ENCODE measurements at regions not wholly inside any gene's neighbourhood (a gene's known extent, or its start where the extent isn't known, plus 50 kb on each side); places are given as distances from the start of the nearest gene placed in this dataset.
"Not testable (repeated sequence)": the region's sequence is repeated elsewhere in the genome, so short reads cannot be mapped to it uniquely, and the experiment has no call there.

- intact Hi-C loops (cut with DNase I); DNase-seq (ENCODE audit: low spot score): not testable (repeated sequence)
Observed at GRCh38 chr1:80523071-80523470, 1277.7 kb upstream of the ADGRL2 start.

GRCh38 chr1:80520949-80521348, 1279.8 kb upstream of the ADGRL2 start:
- intact Hi-C loops (cut with DNase I) = no loop called here

GRCh38 chr1:80517062-80517461, 1283.7 kb upstream of the ADGRL2 start:
- intact Hi-C loops (cut with DNase I) = no loop called here
- no peak for DNase-seq (ENCODE audit: low spot score)

More at GRCh38 chr1:80520949-80521348, 1279.8 kb upstream of the ADGRL2 start:
- DNase-seq (ENCODE audit: low spot score) = no peak

- intact Hi-C loops (cut with DNase I) = no loop called here
- no peak for DNase-seq (ENCODE audit: low spot score)
Observed at GRCh38 chr1:80509965-80510522, 1290.7 kb upstream of the ADGRL2 start.

GRCh38 chr1:80506216-80506615, 1294.5 kb upstream of the ADGRL2 start:
- intact Hi-C loops (cut with DNase I) = no loop called here
- no peak for DNase-seq (ENCODE audit: low spot score)

- intact Hi-C loops (cut with DNase I) = no loop called here
- DNase-seq (ENCODE audit: low spot score) = no peak
Observed at GRCh38 chr1:80498673-80499072, 1302.1 kb upstream of the ADGRL2 start.

GRCh38 chr1:80495806-80496205, 1304.9 kb upstream of the ADGRL2 start:
- intact Hi-C loops (cut with DNase I) = no loop called here
- no peak for DNase-seq (ENCODE audit: low spot score)

GRCh38 chr1:80472145-80472544, 1328.6 kb upstream of the ADGRL2 start:
- intact Hi-C loops (cut with DNase I) = no loop called here
- DNase-seq (ENCODE audit: low spot score) = no peak

- intact Hi-C loops (cut with DNase I) = no loop called here
- DNase-seq (ENCODE audit: low spot score) = no peak
Observed at GRCh38 chr1:80468356-80468755, 1332.4 kb upstream of the ADGRL2 start.

- intact Hi-C loops (cut with DNase I) = no loop called here
- no peak for DNase-seq (ENCODE audit: low spot score)
Observed at GRCh38 chr1:80462006-80462405, 1338.7 kb upstream of the ADGRL2 start.

- intact Hi-C loops (cut with DNase I) = no loop called here
- no peak for DNase-seq (ENCODE audit: low spot score)
Observed at GRCh38 chr1:80457409-80457808, 1343.3 kb upstream of the ADGRL2 start.

GRCh38 chr1:80453775-80454174, 1347.0 kb upstream of the ADGRL2 start:
- intact Hi-C loops (cut with DNase I) = no loop called here
- no peak for DNase-seq (ENCODE audit: low spot score)

GRCh38 chr1:80450711-80451110, 1350.0 kb upstream of the ADGRL2 start:
- intact Hi-C loops (cut with DNase I) = no loop called here
- no peak for DNase-seq (ENCODE audit: low spot score)

- no peak for DNase-seq (ENCODE audit: low spot score)
- intact Hi-C loops (cut with DNase I) = no loop called here
Observed at GRCh38 chr1:80448081-80448480, 1352.7 kb upstream of the ADGRL2 start.

- no peak for DNase-seq (ENCODE audit: low spot score)
- intact Hi-C loops (cut with DNase I) = no loop called here
Observed at GRCh38 chr1:80447526-80447925, 1353.2 kb upstream of the ADGRL2 start.

GRCh38 chr1:80445033-80445432, 1355.7 kb upstream of the ADGRL2 start:
- DNase-seq (ENCODE audit: low spot score) = no peak
- intact Hi-C loops (cut with DNase I) = no loop called here

- no peak for DNase-seq (ENCODE audit: low spot score)
- intact Hi-C loops (cut with DNase I) = no loop called here
Observed at GRCh38 chr1:80444171-80444570, 1356.6 kb upstream of the ADGRL2 start.

GRCh38 chr1:80441664-80442063, 1359.1 kb upstream of the ADGRL2 start:
- DNase-seq (ENCODE audit: low spot score) = no peak
- intact Hi-C loops (cut with DNase I) = no loop called here

- intact Hi-C loops (cut with DNase I) = no loop called here
- DNase-seq (ENCODE audit: low spot score) = no peak
Observed at GRCh38 chr1:80436851-80437250, 1363.9 kb upstream of the ADGRL2 start.

- DNase-seq (ENCODE audit: low spot score) = no peak
- intact Hi-C loops (cut with DNase I) = no loop called here
Observed at GRCh38 chr1:80427881-80428280, 1372.9 kb upstream of the ADGRL2 start.

- intact Hi-C loops (cut with DNase I) = no loop called here
Observed at GRCh38 chr1:80424249-80424648, 1376.5 kb upstream of the ADGRL2 start.

GRCh38 chr1:80418134-80418533, 1382.6 kb upstream of the ADGRL2 start:
- no peak for DNase-seq (ENCODE audit: low spot score)
- intact Hi-C loops (cut with DNase I) = no loop called here

More at GRCh38 chr1:80424249-80424648, 1376.5 kb upstream of the ADGRL2 start:
- no peak for DNase-seq (ENCODE audit: low spot score)
